NCI-H146 (cell line): ENCODE measurements at regions not wholly inside any gene's neighbourhood (a gene's known extent, or its start where the extent isn't known, plus 50 kb on each side); places are given as distances from the start of the nearest gene placed in this dataset.

Experiments used
- DNase-seq: peaks from one replicate; lab custom pipeline; 2025; lab: John Stamatoyannopoulos, UW

GRCh38 chr3:74564560-74564959 lies 49.9 kb downstream of the CNTN3 start:
- no peak for DNase-seq

GRCh38 chr3:74562558-74563269 lies 51.7 kb downstream of the CNTN3 start:
- no peak for DNase-seq

GRCh38 chr3:74561881-74562280 lies 52.6 kb downstream of the CNTN3 start:
- no peak for DNase-seq

GRCh38 chr3:74559261-74559660 lies 55.2 kb downstream of the CNTN3 start:
- DNase-seq = no peak

- no peak for DNase-seq
Measured at GRCh38 chr3:74550686-74551085, 63.8 kb downstream of the CNTN3 start.

GRCh38 chr3:74546426-74546825 lies 68.0 kb downstream of the CNTN3 start:
- no peak for DNase-seq

- no peak for DNase-seq
Measured at GRCh38 chr3:74542441-74542840, 72.0 kb downstream of the CNTN3 start.

- no peak for DNase-seq
Measured at GRCh38 chr3:74539876-74540275, 74.6 kb downstream of the CNTN3 start.

GRCh38 chr3:74538669-74539068 lies 75.8 kb downstream of the CNTN3 start:
- DNase-seq = no peak

- no peak for DNase-seq
Measured at GRCh38 chr3:74537857-74538256, 76.6 kb downstream of the CNTN3 start.

- no peak for DNase-seq
Measured at GRCh38 chr3:74537164-74537563, 77.3 kb downstream of the CNTN3 start.

GRCh38 chr3:74535281-74535680 lies 79.2 kb downstream of the CNTN3 start:
- DNase-seq = no peak

GRCh38 chr3:74534611-74535010 lies 79.8 kb downstream of the CNTN3 start:
- DNase-seq = no peak

GRCh38 chr3:74532446-74532845 lies 82.0 kb downstream of the CNTN3 start:
- DNase-seq = no peak

- DNase-seq = no peak
Measured at GRCh38 chr3:74531491-74531890, 83.0 kb downstream of the CNTN3 start.

GRCh38 chr3:74529145-74529544 lies 85.3 kb downstream of the CNTN3 start:
- no peak for DNase-seq

- no peak for DNase-seq
Measured at GRCh38 chr3:74527566-74527965, 86.9 kb downstream of the CNTN3 start.

- DNase-seq = no peak
Measured at GRCh38 chr3:74523811-74524210, 90.6 kb downstream of the CNTN3 start.

- no peak for DNase-seq
Measured at GRCh38 chr3:74520895-74521294, 93.6 kb downstream of the CNTN3 start.

- no peak for DNase-seq
Measured at GRCh38 chr3:74518610-74519009, 95.8 kb downstream of the CNTN3 start.

- no peak for DNase-seq
Measured at GRCh38 chr3:74516019-74516418, 98.4 kb downstream of the CNTN3 start.

GRCh38 chr3:74515451-74515850 lies 99.0 kb downstream of the CNTN3 start:
- no peak for DNase-seq

GRCh38 chr3:74511078-74511477 lies 103.4 kb downstream of the CNTN3 start:
- DNase-seq = no peak

GRCh38 chr3:74510261-74510818 lies 104.1 kb downstream of the CNTN3 start:
- no peak for DNase-seq
